Left cardiac atrium (tissue), 4 donors: ENCODE measurements at regions not wholly inside any gene's neighbourhood (a gene's known extent, or its start where the extent isn't known, plus 50 kb on each side); places are given as distances from the start of the nearest gene placed in this dataset.
A peak's percentile ranks its signal among the peaks of the same experiment; 100 is the strongest.
"Not testable (repeated sequence)": the region's sequence is repeated elsewhere in the genome, so short reads cannot be mapped to it uniquely, and the experiment has no call there.

Experiments
- ATAC-seq, 2 donors: fragments of 200-7000 bp; cut with Tn5 transposase; one replicate each; pipeline ENCODE4 v1.9.1; 2020; ENCODE audit warnings: mild to moderate bottlenecking in 2 of 2, moderate library complexity in 2 of 2
- DNase-seq: peaks from one replicate; pipeline ENCODE4 v3.0.0-alpha.2; 2020
- intact Hi-C, 2 donors: fragments of 100-400 bp; cut with DNase I; formaldehyde crosslinking; loops; one replicate each; pipeline versions ENCODE4 v1.14.1 to v1.15.1; 2022 to 2023
- donor health status: DM: no; HTN: yes; CAD: no.
- donor health status: DM: no; HTN: yes; CAD: no; lungs with severe emphysema.
- donor health status: DM: yes; HTN: yes; CAD: no.
- donor health status: Dilated cardiomyopathy.

DNA sequence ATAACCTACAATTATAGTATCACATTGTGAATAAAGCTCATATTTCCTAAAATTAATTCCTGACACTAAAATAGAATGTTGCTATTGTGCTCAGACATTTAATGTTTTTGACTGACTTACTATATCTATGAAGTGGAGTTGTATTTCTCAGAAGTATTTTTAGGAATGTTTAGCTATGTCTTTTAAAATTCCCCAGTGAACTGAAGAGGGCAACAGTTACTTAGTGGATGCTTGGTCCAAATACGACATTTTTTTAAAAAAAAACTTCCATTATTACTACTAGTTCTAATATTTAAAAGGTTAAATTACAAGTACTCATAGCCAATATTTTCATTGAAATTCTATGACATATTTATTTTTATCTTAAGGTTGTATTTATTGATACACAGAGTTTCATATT lies 460.2 kb downstream of the COL12A1 start:
- intact Hi-C loops, result no loop called here
- ATAC-seq (no peak), DNase-seq (no peak)

DNA sequence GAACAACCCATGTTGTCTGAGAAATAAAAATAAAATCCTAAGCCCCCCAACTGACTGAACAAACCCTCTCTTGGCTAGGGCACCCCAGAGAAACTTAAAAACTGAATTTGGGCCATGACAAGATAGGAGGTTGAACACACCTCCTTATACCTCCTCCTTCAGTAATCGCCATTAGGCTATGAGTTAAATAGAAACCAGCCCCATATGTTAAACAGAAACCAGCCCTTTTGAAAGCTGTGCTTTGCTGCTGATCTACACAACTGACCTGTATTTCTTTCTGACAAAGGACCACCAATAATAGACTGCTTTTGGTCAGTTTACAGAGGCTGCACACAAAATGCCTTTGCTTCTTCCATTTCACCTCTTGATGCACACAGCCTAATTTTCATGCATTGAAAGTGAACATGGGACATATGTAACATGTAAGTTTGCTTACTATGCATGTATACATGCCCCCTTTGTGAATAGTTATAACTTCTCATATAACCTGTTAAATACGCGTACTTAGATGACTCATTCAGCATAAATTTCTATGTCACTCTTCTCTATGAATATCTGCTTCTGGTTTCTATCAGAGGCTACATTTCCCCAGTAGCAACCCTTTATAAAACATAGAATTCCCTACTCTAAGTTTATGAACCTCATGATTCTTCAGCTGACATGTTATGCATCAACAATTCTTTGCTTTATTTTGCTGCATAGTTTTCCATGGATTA lies 462.9 kb downstream of the COL12A1 start:
- ATAC-seq (no peak), DNase-seq (no peak)
- intact Hi-C loops, result no loop called here

DNA sequence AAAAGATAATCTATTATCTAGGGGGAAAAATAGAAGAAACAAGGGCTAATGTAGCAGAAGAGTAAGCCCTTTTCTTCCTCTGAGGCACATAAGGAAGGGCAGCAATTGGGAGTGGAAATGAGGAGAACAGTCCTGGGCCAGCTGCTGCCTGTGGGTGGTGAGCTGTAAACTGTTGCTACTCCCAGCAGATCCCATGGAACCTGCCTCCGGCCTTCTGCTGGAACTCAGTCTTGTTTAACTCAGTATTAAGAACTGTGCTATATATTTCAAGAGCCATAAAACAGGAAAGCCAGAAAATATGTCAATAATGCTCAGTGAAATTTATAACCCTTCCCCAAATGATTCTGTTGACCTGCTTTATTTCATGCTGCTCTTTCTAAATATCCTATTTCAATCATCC lies 464.2 kb downstream of the COL12A1 start:
- intact Hi-C loops, result no loop called here
- no peak for DNase-seq
- ATAC-seq, result peak in 1 of 2 donors; percentile 24

DNA sequence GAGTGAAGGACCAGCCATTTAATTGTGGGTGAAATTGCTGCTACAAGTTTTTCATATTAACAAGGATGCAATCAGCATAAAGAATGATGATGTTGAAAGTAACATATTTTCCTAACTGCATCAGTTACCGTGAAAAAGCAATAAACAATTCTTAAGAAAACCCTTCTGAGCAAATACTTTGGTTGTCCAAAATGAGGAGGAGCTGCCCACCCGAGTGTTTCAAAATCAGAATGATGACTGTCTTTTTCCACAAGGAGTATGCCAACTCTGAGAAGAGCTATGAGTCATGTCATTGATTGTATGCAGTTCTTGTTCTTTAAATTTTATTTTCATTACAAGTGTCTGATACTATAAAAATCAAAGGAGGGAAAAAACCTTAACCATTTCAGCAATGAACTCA lies 470.5 kb downstream of the COL12A1 start:
- intact Hi-C loops, result no loop called here
- no peak for DNase-seq
- ATAC-seq, result peak in 1 of 2 donors; percentile 81

DNA sequence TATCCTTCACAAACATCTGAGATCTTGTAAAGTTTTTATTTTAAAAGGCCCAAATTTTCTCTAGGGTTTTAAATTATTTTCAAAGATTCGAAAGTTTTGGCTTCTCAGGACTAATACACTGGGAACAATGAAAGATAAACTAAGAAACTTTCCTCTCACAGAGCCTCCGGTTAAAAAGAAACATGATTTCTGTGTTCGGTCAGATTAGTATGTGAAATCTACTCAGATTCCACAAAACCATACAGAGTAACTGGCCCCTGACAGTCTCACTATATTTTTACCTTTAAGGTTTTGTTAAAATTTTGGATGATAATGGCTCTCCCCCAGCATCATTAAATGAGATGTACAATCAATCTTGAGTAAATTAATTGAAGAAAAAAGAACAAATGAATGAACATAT lies 471.0 kb downstream of the COL12A1 start:
- no peak for ATAC-seq
- intact Hi-C loops, result no loop called here
- DNase-seq, result no peak

DNA sequence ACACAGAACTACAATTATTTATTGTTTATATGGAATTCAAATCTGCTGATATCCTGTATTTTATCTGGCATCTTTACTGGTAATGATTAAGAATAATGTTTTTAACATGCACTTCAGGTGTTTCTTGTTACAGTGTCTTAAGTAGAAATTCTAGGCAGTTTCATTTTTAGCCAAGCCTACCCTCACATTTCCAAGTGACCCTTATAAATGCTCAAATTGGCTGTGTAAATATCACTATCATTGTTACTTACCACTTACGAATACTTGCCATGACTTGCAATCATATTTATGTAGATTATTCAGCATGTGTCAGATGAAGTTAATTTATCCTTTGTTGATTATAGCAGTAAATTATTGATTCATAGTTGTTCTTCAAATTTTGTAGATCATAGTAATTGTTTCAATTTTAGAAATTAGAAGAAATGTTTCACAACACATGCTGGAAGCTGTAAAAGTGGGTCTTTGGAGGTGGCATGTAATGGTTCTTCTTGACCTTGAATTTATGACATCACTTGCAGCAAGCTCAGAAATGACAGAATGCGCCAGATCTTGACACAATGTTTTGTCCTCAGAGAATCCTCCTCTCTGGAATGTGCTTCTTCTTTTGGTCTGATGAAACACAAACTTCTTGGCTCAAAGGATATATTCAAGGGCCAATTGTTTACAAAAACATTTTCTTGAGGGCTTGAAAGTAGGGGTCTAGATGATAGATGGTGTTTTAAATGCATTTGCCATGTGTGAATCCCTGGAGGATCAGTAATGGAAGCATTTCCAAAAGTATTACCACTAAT lies 471.8 kb downstream of the COL12A1 start:
- intact Hi-C loops, result no loop called here
- no peak for ATAC-seq
- DNase-seq, result no peak

DNA sequence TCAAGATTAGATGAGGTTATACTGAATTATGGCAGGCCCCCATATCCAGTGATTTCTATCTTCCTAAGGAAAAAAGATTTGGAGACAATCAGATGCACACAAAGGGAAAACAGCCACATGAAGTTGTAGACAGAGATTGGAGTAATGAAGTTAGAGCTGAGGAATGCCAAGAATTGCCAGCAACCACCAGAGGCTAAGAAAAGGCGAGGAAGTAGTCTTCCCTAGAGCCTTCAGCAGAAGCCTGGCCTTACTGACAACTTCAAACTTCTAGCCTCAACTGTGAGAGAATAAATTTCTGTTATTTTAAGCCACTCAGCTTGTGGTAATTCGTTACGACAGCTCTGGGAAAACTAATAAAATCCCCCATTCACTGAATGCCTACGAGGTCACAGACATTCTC lies 473.9 kb downstream of the COL12A1 start:
- ATAC-seq (peak in 1 of 2 donors; percentile 47), DNase-seq (no peak)
- intact Hi-C loops, result no loop called here

DNA sequence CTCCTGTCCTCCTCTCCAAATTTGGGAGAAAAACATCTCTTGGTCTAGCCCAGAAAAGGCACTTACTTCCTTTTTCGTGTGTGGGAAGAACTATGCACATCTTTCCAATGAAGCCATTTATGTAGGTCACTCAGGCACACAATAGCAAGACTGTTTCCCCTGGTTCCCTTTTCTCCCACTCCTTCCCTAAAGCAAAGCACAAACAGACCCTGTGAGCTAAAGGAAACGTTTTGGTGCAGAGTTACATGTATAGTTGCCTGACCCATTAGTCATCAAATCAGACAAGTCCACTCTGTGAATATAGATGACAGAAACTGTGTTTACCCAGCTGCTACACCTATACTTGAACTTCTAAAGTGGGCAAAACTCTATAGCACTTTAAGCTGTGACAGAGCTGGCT lies 474.6 kb downstream of the COL12A1 start:
- DNase-seq (no peak), ATAC-seq (peak in 1 of 2 donors; percentile 73)
- intact Hi-C loops, result no loop called here

DNA sequence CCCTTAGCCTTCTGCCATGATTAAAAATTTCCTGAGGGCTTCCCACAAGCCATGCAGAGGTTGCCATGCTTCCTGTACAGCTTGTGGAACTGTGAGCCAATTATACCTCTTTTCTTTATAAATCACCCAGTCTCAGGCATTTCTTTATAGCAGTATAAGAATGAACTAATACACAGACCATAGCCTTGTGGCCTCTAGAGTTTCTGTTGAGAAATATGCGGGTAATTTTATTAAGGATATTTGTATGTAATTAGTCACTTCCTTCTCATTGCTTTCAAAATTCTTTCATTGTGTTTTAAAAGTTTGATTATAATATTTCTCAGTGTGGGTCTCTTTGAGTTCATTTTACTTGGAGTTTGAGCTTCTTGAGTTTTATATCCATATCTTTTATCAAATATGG lies 484.9 kb downstream of the COL12A1 start:
- no peak for ATAC-seq
- no peak for DNase-seq
- intact Hi-C loops, result no loop called here

DNA sequence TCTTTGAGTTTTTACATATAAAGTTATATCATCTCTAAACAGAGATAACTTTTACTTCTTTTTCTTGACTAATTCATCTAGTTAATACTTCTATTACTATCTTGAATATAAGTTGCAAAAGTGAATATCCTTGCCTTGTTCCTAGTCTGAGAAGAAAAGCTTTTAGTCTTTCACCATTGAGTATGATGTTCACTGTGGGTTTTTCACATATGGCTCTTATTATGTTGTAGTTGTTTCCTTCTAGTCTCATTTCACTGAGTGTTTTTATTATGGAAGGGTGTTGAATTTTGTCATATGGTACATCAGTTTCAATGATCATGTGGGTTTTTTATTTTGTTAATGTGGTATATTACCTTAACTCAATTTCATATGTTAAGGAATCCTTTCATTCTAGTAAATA lies 488.3 kb downstream of the COL12A1 start:
- ATAC-seq (no peak), DNase-seq (no peak)
- intact Hi-C loops, result no loop called here

DNA sequence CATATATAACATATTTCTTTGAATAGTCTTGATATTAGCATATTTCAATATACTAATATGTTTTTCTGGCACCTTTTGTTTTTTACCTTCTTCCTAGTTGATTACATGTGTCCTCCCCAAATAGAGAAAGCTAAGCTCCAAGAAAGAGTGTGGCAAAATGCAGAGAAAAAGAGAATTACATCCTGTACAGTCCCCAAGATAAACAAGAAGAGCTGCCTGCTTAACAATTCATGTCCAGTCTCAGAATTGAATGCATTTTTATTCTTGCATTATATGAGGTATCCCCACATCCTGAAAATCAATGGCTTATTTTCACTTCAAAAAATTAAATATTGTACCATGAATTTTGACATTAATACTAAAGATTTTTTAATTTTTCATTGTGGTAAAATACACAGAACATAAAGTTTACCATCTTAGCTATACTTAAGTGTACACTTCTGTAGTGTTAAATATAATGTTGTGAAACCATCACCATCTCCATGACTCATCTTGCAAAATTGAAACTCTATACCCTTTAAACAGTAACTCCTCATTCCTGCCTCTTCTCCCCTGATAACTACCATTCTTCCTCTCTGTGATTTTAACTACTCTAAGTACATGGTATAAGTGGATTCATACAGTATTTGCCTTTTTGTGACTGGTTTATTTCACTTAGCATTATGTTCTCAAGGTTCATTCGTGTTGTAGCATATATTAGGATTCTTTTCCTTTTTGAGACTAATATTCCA lies 490.3 kb downstream of the COL12A1 start:
- no peak for DNase-seq
- intact Hi-C loops, result no loop called here
- ATAC-seq, result no peak

DNA sequence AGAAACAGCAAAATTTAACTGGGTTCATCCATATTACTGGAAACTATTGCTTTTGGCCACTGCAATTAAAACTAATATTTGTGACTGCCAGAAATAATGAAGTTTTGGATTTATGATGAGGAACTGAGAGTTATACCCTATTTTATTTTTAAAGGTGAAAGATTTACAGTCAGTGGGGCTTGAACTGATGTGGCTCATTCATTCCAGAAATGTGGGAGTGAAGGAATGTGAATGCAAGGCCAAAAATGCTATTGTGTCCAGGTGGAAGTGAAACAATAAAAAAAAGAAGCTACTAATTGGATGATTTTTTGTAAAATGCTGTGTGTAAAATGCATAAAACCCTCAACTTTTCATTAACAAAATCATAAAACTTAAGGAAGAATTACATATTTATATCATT lies 491.9 kb downstream of the COL12A1 start:
- no peak for ATAC-seq
- no peak for DNase-seq
- intact Hi-C loops, result no loop called here

DNA sequence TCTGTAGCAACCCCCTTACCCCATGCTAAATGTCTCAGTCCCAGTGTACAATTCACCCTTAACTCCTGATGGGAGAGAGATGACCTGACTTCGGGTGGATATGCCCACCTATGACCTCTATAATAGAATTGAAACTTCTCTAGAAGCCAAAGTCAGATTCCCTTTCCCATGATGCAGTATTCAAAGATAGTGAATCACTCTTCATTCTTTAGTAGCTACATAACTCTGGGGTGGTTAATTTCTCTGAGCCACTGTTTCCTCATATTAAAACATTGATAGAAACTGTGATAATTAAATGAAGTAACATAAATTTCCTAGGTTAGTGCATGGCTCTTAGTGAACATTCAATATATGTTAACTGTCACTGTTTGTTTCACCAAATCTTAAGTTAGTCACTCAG lies 500.4 kb downstream of the COL12A1 start:
- DNase-seq (no peak), ATAC-seq (no peak)
- intact Hi-C loops, result no loop called here

DNA sequence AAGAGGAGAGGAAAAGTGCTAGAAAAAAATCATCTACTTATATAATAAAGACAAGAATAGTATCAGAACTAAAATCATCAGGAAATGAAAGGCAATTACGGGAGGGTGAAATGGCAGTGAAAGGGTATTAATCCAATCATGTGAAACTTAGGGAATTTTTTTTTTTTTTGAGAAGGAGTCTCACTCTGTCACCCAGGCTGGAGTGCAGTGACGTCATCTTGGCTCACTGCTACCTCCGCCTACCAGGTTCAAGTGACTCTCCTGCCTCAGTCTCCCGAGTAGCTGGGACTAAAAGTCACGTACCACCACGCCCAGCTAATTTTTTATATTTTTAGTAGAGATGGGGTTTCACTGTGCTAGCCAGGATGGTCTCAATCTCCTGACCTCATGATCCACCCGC lies 501.3 kb downstream of the COL12A1 start:
- intact Hi-C loops, DNase-seq, ATAC-seq: not testable (repeated sequence)

DNA sequence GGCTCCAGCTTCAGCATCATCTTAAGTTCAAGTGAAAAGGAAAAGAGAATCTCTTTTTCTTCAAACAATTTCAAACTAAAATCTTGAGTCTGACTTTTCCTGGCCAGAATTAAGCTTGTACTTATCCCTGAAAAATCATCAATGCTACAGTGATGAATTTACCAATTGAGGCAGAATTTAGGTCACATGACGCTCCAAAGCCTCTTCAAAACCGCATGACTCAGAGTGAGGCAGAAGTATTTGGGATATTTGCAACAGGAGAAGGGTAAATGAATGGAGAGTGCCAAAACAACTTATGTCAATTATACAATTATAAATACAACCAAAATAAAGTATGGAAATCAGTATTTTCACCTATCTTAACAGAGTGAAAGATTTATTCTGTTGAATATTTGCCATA lies 515.5 kb downstream of the COL12A1 start:
- ATAC-seq, result no peak
- intact Hi-C loops, result no loop called here
- no peak for DNase-seq

DNA sequence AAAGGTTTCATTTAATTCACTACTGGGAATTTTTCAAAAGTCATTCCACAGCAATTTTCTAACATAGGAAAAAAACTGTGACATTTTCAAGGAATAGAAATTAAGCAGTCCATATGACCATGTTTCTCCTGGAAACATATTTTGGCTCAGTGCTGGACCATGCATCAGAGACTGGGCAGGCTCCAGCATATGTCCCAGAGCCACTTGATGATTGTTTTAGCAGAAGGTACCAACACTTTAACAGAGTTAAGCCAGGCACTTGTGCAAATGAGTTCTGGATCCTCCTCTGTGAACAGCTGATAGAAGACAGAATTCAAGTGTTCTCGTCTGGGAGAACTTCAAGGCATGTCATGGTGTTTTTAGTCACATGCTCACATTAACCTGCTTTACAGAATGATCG lies 516.3 kb downstream of the COL12A1 start:
- ATAC-seq (no peak), DNase-seq (no peak)
- intact Hi-C loops, result no loop called here

DNA sequence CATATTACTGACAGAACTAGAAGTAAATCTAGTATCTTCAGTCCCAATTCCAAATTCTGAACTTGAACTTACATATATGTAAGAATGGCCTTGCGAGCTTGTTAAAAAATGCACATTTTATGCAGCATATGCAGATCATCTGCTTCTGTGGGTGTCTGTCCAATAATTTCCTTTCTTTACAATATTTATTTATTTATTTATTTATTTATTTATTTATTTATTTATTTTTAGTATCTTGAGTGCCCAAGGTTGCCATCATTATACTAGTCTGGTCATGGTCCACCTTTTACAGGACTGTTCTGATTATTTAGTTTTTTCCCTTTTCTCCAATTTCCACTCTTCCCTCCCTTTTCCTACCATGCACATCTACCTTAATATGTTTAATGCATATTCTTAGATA lies 528.4 kb downstream of the COL12A1 start:
- ATAC-seq, result no peak
- intact Hi-C loops, result no loop called here
- DNase-seq, result no peak

DNA sequence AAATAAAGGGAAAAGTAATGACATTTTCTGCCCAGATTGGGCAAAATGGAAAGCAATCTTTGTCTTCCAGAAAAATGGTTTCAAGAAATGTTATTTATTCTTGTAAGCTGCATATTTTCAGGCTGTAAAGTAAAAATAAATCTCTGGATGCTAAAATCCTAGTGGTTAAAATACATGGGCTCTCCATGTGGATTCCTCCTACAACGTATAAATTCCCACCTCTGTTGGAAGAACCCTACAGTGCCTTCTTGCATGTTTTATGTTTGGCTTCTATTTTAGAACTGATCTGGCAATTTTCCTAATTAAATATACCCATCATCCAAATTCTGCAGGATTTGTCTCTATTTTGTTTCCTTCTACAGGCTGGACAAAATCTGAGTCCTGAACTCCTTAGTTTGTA lies 528.9 kb downstream of the COL12A1 start:
- intact Hi-C loops, result no loop called here
- ATAC-seq, result no peak
- no peak for DNase-seq

DNA sequence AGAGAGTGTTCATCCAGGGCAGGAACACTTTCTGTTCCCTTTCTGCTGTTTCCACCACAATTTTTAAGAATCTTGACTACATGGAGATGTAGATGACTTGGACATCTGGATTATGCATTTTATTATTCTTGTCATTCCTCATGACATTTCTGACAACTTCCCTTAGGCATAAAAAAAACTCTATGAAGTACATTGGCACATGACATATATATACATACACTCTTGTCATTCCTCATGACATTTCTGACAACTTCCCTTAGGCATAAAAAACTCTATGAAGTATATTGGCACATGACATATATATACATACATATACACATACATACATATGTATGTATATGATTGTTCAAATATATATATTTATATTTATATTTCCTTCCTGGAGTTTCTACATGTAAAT lies 531.5 kb downstream of the COL12A1 start:
- DNase-seq (no peak), ATAC-seq (no peak)
- intact Hi-C loops, result no loop called here

DNA sequence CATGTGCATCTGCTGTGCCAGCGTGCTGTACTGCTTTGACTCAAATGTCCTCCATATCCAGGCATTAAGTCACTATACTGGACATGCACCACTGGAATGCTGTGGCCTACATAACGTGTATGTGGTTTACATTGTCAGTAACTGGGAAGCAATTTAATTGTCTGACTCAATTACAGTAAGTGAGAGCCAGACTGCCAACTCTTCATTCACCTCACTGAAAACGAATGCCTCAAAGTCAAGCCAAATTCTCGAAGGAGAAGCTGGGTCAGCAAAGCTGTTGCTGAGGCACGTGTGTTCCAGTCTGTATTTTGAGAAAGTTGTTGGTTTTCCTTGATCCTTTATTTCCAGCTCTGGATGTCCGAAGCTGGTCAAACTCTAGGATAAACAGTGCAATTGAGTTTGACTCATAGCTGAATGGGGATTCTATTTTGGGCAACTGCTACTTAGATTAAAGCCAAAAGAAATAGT lies 534.3 kb downstream of the COL12A1 start:
- intact Hi-C loops, result no loop called here
- no peak for ATAC-seq
- no peak for DNase-seq
